ENCODE measurements at regions not wholly inside any gene's neighbourhood (a gene's known extent, or its start where the extent isn't known, plus 50 kb on each side); places are given as distances from the start of the nearest gene placed in this dataset.

DNA sequence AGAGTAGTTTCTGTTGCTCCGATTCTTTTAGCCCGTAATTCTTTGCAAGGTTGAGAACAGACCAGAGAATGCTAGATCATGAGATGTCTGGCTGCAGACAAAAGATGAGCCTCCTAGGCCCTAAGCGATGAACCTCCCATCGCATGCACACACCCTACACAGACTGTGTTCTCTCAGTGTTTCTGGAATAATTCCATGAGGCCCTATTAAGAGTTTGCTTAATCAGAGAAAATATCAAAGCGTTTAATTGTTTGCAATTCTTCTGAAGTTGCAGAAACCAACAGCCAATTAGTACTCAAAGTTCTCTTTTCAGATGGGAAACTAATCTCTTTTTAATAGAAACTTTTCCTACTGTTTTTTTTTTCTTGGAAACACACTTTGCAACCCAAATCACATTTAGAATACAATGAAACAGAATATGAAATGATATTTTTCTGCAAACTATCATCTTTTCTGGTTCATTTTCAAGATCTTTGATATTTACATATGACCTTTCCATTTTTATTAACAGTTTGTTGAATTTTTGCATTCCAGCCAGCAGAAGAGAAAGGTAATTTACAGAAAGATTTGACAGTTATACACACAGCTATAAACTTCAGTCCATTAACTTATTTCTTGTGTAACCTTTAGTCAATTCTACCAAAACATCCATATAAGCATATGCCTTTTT is 1525.6 kb downstream of the ARAP2 start:
- Histone ChIP-seq H3K27ac (ENCODE audit: low read length) (no peak overlapping the region), H3K36me3 (ENCODE audit: control insufficient read depth, insufficient read depth, low read length) (no peaks in the 10 kb centered on the region), H3K27me3 (ENCODE audit: control insufficient read depth, insufficient read depth, low read length) (no peaks in the 10 kb centered on the region), H3K4me1 (ENCODE audit: control insufficient read depth, insufficient read depth, low read length) (no peaks in the 10 kb centered on the region), H3K4me3 (ENCODE audit: low read length) (no peak overlapping the region), H3K9me3 (ENCODE audit: control insufficient read depth, insufficient read depth, low read length) (no peaks in the 10 kb centered on the region)
- DNase-seq (no peak), ATAC-seq (no peak)
- H3K36me3 Mint-ChIP-seq, result no peaks in the 10 kb centered on the region
- H3K9me3 Mint-ChIP-seq, result peaks cover 8 to 13% of the 10 kb centered on the region in 2 donors
- TF ChIP-seq, protein P1, sequence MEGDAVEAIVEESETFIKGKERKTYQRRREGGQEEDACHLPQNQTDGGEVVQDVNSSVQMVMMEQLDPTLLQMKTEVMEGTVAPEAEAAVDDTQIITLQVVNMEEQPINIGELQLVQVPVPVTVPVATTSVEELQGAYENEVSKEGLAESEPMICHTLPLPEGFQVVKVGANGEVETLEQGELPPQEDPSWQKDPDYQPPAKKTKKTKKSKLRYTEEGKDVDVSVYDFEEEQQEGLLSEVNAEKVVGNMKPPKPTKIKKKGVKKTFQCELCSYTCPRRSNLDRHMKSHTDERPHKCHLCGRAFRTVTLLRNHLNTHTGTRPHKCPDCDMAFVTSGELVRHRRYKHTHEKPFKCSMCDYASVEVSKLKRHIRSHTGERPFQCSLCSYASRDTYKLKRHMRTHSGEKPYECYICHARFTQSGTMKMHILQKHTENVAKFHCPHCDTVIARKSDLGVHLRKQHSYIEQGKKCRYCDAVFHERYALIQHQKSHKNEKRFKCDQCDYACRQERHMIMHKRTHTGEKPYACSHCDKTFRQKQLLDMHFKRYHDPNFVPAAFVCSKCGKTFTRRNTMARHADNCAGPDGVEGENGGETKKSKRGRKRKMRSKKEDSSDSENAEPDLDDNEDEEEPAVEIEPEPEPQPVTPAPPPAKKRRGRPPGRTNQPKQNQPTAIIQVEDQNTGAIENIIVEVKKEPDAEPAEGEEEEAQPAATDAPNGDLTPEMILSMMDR (IDR thresholded peaks at IDR 0.05), result no peak
- H3K4me3 Mint-ChIP-seq, result no peak overlapping the region
- intact Hi-C loops (cut with micrococcal nuclease), result no loop called here
- 82% methylated on average over 5 of the region's 5 CpGs for WGBS (ENCODE audit: insufficient coverage)
- no peaks in the 10 kb centered on the region for H3K27me3 Mint-ChIP-seq (ENCODE audit: low read depth in 2 of 2)
- H3K4me1 Mint-ChIP-seq, result no peaks in the 10 kb centered on the region
- no peak overlapping the region for H3K27ac Mint-ChIP-seq

GRCh38 chr4:34720571-34720970 is 1523.7 kb downstream of the ARAP2 start:
- H3K4me1 Mint-ChIP-seq, result no peaks in the 10 kb centered on the region
- DNase-seq (no peak), ATAC-seq (no peak)
- no peaks in the 10 kb centered on the region for H3K9me3 ChIP-seq (ENCODE audit: control insufficient read depth, insufficient read depth, low read length)
- 20% methylated on average over 1 of the region's 1 CpG for WGBS (ENCODE audit: insufficient coverage)
- no peak overlapping the region for H3K27ac ChIP-seq (ENCODE audit: low read length)
- no peak overlapping the region for H3K4me3 ChIP-seq (ENCODE audit: low read length)
- no peaks in the 10 kb centered on the region for H3K27me3 Mint-ChIP-seq (ENCODE audit: low read depth in 2 of 2)
- H3K27me3 ChIP-seq (ENCODE audit: control insufficient read depth, insufficient read depth, low read length), result no peaks in the 10 kb centered on the region
- intact Hi-C loops (cut with micrococcal nuclease), result no loop called here
- H3K4me3 Mint-ChIP-seq, result no peak overlapping the region
- H3K9me3 Mint-ChIP-seq, result peaks cover 8 to 9% of the 10 kb centered on the region in 2 donors
- no peaks in the 10 kb centered on the region for H3K4me1 ChIP-seq (ENCODE audit: control insufficient read depth, insufficient read depth, low read length)
- H3K36me3 Mint-ChIP-seq, result no peaks in the 10 kb centered on the region
- no peaks in the 10 kb centered on the region for H3K36me3 ChIP-seq (ENCODE audit: control insufficient read depth, insufficient read depth, low read length)
- TF ChIP-seq, protein P1 (IDR thresholded peaks at IDR 0.05), result no peak
- H3K27ac Mint-ChIP-seq, result no peak overlapping the region

DNA sequence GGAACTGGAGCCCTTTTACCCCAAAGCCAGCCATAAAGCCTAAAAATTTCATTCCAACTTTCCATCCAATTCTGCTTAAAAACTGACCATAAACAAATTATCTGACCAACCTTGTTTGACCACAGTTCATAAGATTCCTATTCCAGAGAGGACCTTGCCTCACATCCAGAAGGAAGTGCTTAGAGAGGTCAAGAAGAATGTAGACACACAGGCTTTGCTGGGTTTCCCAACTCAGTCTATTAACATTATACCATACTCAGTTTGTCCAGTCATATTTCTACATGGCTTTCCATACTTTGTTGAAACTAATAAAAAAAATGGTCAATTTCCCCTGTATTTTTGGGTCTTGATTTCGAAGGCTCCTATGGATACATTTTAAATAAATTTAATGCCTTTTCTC is 1522.5 kb downstream of the ARAP2 start:
- Histone ChIP-seq H3K27ac (ENCODE audit: low read length) (no peak overlapping the region), H3K9me3 (ENCODE audit: control insufficient read depth, insufficient read depth, low read length) (no peaks in the 10 kb centered on the region), H3K4me1 (ENCODE audit: control insufficient read depth, insufficient read depth, low read length) (no peaks in the 10 kb centered on the region), H3K36me3 (ENCODE audit: control insufficient read depth, insufficient read depth, low read length) (no peaks in the 10 kb centered on the region), H3K4me3 (ENCODE audit: low read length) (no peak overlapping the region), H3K27me3 (ENCODE audit: control insufficient read depth, insufficient read depth, low read length) (no peaks in the 10 kb centered on the region)
- TF ChIP-seq, protein P1 (IDR thresholded peaks at IDR 0.05), result no peak
- Mint-ChIP-seq H3K9me3 (peaks cover 7% of the 10 kb centered on the region in 2 donors), H3K4me1 (no peaks in the 10 kb centered on the region), H3K4me3 (no peak overlapping the region), H3K27me3 (ENCODE audit: low read depth in 2 of 2) (no peaks in the 10 kb centered on the region), H3K36me3 (no peaks in the 10 kb centered on the region), H3K27ac (no peak overlapping the region)
- ATAC-seq (no peak), DNase-seq (no peak)
- WGBS (ENCODE audit: insufficient coverage), result 50% methylated on average over 1 of the region's 1 CpG
- intact Hi-C loops (cut with micrococcal nuclease), result no loop called here

DNA sequence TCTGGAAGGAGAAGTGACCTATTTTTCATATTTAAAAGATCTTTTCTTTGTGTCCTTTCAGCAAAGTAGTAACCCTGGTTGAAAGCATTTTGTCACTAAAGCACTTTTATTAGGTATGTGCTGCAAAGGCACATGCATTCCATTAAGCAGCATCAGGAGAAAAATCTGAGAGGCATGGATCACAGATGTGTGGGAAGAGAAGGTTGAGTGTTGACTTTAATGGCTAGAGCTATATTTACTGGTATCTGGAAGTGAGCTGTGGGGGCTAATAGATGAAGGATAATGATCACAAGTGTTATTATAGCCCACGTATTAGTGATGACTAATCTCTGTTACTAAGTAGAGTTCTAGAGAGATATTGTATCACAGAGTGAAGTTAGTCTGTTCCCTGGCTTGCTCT is 1520.7 kb downstream of the ARAP2 start:
- no peaks in the 10 kb centered on the region for H3K36me3 Mint-ChIP-seq
- intact Hi-C loops (cut with micrococcal nuclease), result no loop called here
- no peaks in the 10 kb centered on the region for H3K27me3 Mint-ChIP-seq (ENCODE audit: low read depth in 2 of 2)
- Histone ChIP-seq H3K27ac (ENCODE audit: low read length) (no peak overlapping the region), H3K9me3 (ENCODE audit: control insufficient read depth, insufficient read depth, low read length) (no peaks in the 10 kb centered on the region), H3K27me3 (ENCODE audit: control insufficient read depth, insufficient read depth, low read length) (no peaks in the 10 kb centered on the region), H3K4me1 (ENCODE audit: control insufficient read depth, insufficient read depth, low read length) (no peaks in the 10 kb centered on the region), H3K36me3 (ENCODE audit: control insufficient read depth, insufficient read depth, low read length) (no peaks in the 10 kb centered on the region), H3K4me3 (ENCODE audit: low read length) (no peak overlapping the region)
- no peak overlapping the region for H3K27ac Mint-ChIP-seq
- no peak overlapping the region for H3K4me3 Mint-ChIP-seq
- peaks cover 10 to 12% of the 10 kb centered on the region in 2 donors for H3K9me3 Mint-ChIP-seq
- H3K4me1 Mint-ChIP-seq, result no peaks in the 10 kb centered on the region
- TF ChIP-seq, protein P1 (IDR thresholded peaks at IDR 0.05), result no peak
- DNase-seq (no peak), ATAC-seq (no peak)
- 67% methylated on average over 1 of the region's 1 CpG for WGBS (ENCODE audit: insufficient coverage)

All from natural killer cell (primary cell).